ENCODE measurements at regions not wholly inside any gene's neighbourhood (a gene's known extent, or its start where the extent isn't known, plus 50 kb on each side); places are given as distances from the start of the nearest gene placed in this dataset.

DNA sequence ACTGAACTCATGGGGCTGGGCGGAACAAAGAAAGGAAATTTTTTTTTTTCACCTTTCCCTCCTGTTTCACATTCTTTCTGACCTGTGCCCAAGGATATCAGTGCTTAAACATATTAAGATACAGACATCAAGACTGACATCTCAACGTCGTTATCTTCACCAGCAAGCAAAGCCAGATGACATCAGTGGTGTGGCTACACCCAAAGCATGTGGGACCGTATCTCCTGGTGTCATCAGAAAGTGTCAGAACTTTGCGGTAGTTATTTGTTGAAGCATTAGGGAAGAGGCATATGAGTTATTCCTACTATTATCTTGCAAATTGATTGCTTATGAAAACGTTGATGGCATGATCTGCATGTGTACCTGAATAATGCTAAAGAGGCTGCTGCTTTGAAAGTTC lies 487.4 kb downstream of the TLE4 start:
- TF ChIP-seq, protein P1, sequence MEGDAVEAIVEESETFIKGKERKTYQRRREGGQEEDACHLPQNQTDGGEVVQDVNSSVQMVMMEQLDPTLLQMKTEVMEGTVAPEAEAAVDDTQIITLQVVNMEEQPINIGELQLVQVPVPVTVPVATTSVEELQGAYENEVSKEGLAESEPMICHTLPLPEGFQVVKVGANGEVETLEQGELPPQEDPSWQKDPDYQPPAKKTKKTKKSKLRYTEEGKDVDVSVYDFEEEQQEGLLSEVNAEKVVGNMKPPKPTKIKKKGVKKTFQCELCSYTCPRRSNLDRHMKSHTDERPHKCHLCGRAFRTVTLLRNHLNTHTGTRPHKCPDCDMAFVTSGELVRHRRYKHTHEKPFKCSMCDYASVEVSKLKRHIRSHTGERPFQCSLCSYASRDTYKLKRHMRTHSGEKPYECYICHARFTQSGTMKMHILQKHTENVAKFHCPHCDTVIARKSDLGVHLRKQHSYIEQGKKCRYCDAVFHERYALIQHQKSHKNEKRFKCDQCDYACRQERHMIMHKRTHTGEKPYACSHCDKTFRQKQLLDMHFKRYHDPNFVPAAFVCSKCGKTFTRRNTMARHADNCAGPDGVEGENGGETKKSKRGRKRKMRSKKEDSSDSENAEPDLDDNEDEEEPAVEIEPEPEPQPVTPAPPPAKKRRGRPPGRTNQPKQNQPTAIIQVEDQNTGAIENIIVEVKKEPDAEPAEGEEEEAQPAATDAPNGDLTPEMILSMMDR (IDR thresholded peaks at IDR 0.05) = no peak
- no peaks in the 10 kb centered on the region for H3K4me1 ChIP-seq (ENCODE audit: insufficient read depth, low read length)
- no peaks in the 10 kb centered on the region for H3K9me3 ChIP-seq (ENCODE audit: control insufficient read depth in 1 of 2, insufficient read depth in 1 of 2, low read length in 2 of 2)
- H3K4me3 Mint-ChIP-seq = no peak overlapping the region
- no peak for ATAC-seq (ENCODE audit: poor library complexity)
- no peaks in the 10 kb centered on the region for H3K27me3 Mint-ChIP-seq
- H3K27me3 ChIP-seq (ENCODE audit: control insufficient read depth in 1 of 2, insufficient read depth in 2 of 2, low read length in 2 of 2) = no peaks in the 10 kb centered on the region
- no peaks in the 10 kb centered on the region for H3K36me3 ChIP-seq (ENCODE audit: insufficient read depth, low read length)
- intact Hi-C loops (cut with DNase I, micrococcal nuclease) = no loop called here
- no peaks in the 10 kb centered on the region for H3K36me3 Mint-ChIP-seq (ENCODE audit: low read depth)
- H3K27ac ChIP-seq (ENCODE audit: low read depth in 1 of 2, low read length in 2 of 2) = no peak overlapping the region
- POLR2A ChIA-PET = no interaction called here
- H3K27ac Mint-ChIP-seq = no peak overlapping the region
- peaks cover 2% of the 10 kb centered on the region for H3K9me3 Mint-ChIP-seq
- no peaks in the 10 kb centered on the region for H3K4me1 Mint-ChIP-seq (ENCODE audit: low read depth)
- CTCF ChIA-PET = no interaction called here
- DNase-seq = no peak
- no peak overlapping the region for H3K4me3 ChIP-seq (ENCODE audit: low read length)

DNA sequence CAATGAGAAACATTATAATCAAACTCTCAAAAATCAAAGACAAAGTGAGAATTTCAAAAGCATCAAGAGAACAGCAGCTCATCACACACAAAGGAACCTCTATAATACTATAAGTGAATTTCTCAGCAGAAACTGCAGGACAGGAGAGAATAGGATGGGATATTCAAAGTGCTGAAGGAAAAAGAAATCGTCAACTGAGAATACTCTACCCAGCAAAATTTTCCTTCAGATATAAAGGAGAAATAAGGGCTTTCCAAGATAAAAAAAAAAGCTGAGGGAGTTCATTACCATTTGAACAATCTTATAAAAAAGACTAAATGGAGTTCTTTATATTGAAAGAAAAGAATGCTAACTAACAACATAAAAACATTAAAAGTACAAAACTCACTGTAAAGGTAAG lies 481.1 kb downstream of the TLE4 start:
- Mint-ChIP-seq H3K27ac (no peak overlapping the region), H3K9me3 (peaks cover 6% of the 10 kb centered on the region), H3K4me3 (no peak overlapping the region), H3K4me1 (ENCODE audit: low read depth) (no peaks in the 10 kb centered on the region), H3K27me3 (no peaks in the 10 kb centered on the region), H3K36me3 (ENCODE audit: low read depth) (no peaks in the 10 kb centered on the region)
- Histone ChIP-seq H3K4me3 (ENCODE audit: low read length) (no peak overlapping the region), H3K36me3 (ENCODE audit: insufficient read depth, low read length) (no peaks in the 10 kb centered on the region), H3K27me3 (ENCODE audit: control insufficient read depth in 1 of 2, insufficient read depth in 2 of 2, low read length in 2 of 2) (no peaks in the 10 kb centered on the region), H3K27ac (ENCODE audit: low read depth in 1 of 2, low read length in 2 of 2) (no peak overlapping the region), H3K4me1 (ENCODE audit: insufficient read depth, low read length) (no peaks in the 10 kb centered on the region), H3K9me3 (ENCODE audit: control insufficient read depth in 1 of 2, insufficient read depth in 1 of 2, low read length in 2 of 2) (peaks cover 4 to 10% of the 10 kb centered on the region in 2 experiments)
- TF ChIP-seq, protein P1 (IDR thresholded peaks at IDR 0.05) = no peak
- intact Hi-C loops (cut with DNase I, micrococcal nuclease) = no loop called here
- ATAC-seq (ENCODE audit: poor library complexity) = no peak
- POLR2A ChIA-PET = no interaction called here
- DNase-seq = no peak
- CTCF ChIA-PET = no interaction called here

DNA sequence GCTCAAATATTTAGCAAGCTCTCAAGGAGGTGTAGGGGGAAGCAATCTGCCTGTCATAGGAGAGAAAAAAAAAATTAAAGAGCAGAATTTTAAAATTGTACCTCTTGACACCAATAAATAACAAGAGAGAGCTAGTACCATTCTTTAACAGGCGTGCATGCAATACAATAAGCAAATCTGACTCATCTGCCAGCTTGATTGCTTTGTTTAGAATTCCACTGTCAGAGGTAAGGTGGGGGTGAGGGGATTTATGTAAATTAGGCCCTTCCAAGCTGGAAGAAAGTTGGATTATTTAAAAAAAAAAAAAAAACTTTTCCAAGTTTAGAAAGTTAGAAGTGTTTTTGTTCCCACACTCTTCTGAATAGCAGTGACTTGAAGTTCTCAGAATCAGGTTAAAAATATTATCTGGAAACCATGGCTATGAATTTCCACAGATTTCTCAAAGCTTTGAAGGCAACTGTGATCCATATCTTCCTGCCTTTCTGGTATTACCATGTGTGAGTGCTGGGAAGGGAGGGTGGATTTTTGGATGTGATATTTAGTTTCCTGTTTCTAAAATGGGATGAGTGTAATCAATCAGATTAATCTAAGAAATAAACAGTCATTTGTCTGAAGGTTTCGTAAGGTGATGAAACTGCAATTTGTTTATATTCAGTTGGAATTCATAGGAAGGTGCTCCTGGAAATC lies 477.5 kb downstream of the TLE4 start:
- Histone ChIP-seq H3K27ac (ENCODE audit: low read depth in 1 of 2, low read length in 2 of 2) (no peak overlapping the region), H3K4me1 (ENCODE audit: insufficient read depth, low read length) (no peaks in the 10 kb centered on the region), H3K27me3 (ENCODE audit: control insufficient read depth in 1 of 2, insufficient read depth in 2 of 2, low read length in 2 of 2) (peaks cover 0 to 3% of the 10 kb centered on the region in 2 experiments), H3K36me3 (ENCODE audit: insufficient read depth, low read length) (no peaks in the 10 kb centered on the region), H3K9me3 (ENCODE audit: control insufficient read depth in 1 of 2, insufficient read depth in 1 of 2, low read length in 2 of 2) (peaks cover 4 to 10% of the 10 kb centered on the region in 2 experiments), H3K4me3 (ENCODE audit: low read length) (no peak overlapping the region)
- Mint-ChIP-seq H3K36me3 (ENCODE audit: low read depth) (no peaks in the 10 kb centered on the region), H3K4me1 (ENCODE audit: low read depth) (no peaks in the 10 kb centered on the region), H3K27ac (no peak overlapping the region), H3K27me3 (peaks cover 10% of the 10 kb centered on the region), H3K9me3 (peaks cover 6% of the 10 kb centered on the region), H3K4me3 (no peak overlapping the region)
- POLR2A ChIA-PET = interaction anchor here (1.2 kb wide), 1 partner anchor 29 kb away, joined by 3 read pairs; no protein-coding TSS in a partner anchor
- CTCF ChIA-PET = no interaction called here
- ATAC-seq (ENCODE audit: poor library complexity) (no peak), DNase-seq (no peak)
- TF ChIP-seq, protein P1 (IDR thresholded peaks at IDR 0.05) = no peak
- intact Hi-C loops (cut with DNase I, micrococcal nuclease) = no loop called here

All from CD4-positive, alpha-beta T cell (primary cell).